T1000 (cell line): ENCODE measurements at regions not wholly inside any gene's neighbourhood (a gene's known extent, or its start where the extent isn't known, plus 50 kb on each side); places are given as distances from the start of the nearest gene placed in this dataset.
"Not testable (repeated sequence)": the region's sequence is repeated elsewhere in the genome, so short reads cannot be mapped to it uniquely, and the experiment has no call there.

Experiments used
- DNase-seq: peaks from one replicate; lab custom pipeline; 2025; ENCODE audit warnings: mixed read lengths; lab: John Stamatoyannopoulos, UW

DNA sequence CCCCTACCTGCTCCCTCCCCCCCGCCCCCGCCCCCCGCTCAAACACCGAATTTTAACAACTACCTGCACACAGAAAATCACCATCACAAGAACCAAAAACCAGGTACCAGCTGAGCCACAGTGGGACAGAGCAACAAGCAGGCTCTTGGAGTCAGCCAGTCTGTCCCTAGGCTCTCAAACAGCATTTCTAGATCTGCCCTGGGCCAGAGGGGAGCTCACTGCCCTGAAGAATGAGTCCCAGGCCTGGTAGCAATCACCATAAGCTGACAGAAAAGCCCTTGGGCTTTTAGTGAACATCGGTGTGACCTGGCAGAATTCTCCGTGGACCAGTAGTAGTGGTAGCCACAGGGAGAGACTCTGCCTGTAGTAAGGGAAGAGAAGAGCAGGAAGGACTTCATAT is 58.3 kb downstream of the C11orf87 start:
- no peak for DNase-seq

DNA sequence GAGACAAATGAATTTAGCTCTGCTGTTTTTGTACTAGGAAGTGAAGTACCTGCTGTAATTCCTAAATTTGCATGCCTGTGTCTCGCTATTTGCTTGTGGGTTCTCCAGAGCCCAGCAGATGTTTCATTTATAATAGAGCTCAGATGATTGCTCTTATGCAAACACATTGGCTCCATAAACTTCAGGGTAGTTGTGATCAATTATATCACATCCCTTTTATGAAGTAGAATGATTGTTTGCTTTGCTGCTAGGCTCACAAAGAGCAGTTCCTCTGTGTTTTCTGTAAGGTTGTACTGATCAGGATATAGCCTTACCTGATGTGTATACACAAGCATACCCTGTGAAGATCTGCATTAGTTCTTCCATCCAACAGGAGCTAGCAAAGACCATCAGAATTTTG is 64.1 kb downstream of the C11orf87 start:
- no peak for DNase-seq

DNA sequence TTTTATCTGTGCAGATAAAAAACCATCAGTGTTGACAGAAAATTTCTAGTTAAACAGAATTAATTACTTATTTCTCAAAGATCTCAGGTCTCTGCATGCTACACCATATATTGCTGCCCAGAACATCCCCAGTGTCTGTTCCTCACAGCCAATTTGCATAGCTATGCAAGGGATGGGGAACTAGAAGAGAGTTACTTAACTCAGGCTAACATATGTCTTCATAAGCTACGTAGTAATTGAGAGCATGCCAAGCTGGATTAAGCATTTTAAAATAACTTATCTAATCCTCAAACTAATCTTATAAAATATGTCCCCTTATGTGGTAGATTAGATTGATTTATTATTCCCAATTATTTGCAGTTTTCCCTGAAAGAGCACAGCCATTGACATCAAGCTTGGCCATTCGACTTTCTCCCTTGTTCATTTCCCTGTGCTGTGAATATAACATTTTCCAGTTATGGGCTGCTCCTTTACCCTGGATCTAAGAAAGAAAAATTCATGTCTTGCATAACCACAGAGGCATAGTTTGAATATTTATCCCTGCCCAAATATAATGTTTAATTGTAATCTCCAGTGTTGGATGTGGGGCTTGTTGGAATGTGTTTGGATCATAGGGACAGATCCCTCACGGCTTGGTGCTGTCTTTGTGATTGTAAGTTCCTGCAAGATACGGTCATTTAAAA is 69.1 kb downstream of the C11orf87 start:
- DNase-seq = no peak

DNA sequence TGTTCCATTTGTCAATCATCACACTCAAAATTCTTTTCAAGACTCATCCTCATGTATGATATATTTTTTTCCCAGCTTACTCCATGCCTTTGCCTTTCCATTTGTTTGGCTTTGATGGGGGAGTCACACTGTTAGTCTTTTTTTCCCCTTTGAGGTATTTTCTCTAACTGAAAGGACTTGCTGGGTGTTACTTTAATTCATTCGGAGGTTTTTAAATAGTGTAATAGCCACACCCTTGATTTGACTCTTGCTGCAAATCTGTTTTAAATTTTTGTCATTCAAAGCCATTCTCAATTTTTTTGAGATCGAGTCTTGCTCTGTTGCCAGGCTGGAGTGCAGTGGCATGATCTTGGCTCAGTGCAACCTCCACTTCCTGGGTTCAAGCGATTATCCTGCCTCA is 84.1 kb downstream of the C11orf87 start:
- no peak for DNase-seq

DNA sequence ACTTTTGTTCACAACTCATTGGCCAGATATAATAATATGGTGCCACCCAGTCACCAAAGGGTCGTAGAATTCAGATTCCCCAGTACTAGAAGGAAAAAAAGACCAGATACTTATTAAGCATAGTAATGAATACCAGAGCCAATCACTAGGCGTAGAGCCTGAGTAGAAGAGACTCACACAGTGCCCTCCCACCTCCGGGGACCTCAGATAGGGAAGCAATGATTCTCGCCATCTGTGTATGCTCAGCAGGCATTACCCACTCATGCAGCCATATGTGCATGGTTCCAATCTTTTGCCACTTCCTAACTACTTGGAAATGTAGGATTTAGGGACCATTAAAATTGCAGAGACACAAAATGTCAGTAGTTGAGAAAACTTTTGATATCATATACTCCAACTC is 85.3 kb downstream of the C11orf87 start:
- DNase-seq = no peak

DNA sequence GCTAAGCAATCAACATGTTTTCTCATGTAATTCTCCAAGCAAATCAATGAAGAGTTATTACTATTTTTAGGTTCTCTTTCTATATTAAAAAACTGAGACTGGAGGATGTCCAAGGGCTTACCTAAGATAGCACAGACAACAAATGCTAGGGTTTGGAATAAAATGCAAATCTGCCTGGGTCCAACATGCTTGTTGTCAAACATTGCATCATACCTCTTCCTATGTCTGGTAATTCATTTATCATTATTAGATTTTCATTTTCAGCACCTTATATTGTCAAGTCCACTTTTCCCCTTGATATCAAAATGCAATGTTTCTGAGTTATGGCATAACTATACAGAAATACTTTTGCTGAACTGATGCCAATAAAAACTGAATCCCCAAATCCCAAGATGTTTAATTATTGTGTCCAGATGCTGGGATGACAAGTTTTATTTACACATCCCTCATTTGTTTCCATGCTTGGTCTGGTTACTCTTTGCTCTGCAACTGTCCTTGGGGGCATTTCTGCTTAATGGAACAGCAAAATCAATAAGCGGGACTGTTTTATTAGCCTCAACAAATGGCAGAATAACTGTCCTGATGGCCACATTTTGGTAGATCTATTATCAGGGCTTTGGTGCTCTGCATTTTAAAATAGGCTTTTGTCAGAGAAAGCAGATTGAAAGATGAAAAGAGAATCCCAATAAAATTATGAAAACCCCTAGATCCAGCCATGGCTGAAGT is 86.0 kb downstream of the C11orf87 start:
- no peak for DNase-seq

DNA sequence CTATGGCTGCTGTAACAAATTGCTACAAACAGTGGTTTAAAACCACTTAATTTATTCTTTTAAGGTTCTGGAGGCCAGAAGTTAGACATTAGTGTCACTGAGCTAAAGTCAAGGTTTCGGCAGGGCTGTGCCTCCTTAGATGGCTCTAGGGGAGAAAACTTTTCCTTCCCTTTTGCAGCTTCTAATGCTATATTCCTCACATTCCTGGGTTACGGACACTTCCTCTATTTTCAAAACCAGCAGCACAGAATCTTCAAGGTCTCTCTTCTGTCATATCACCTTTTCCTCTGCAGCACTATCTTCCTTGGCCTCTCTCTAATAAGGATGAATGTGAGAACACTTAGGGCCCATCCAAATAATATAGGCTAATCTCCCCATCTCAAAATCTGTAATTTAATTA is 87.0 kb downstream of the C11orf87 start:
- no peak for DNase-seq

DNA sequence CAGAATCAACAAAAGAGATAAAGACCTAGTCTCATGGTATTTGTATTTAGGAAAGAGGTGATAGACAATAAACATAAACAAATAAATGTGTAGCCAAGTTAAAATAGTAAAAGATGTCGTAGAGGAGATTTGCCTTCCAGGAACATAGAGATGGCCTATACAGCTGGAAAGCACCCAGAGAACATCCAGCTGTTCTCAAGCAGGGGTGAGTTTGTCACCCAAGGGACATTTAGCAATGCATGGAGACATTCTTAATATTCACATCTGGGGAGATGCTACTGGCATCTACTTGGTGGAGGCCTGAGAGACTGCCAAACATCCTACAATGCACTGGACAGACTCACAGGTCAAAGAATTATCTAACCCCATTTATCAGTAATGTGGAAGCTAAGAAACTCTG is 88.3 kb downstream of the C11orf87 start:
- no peak for DNase-seq

DNA sequence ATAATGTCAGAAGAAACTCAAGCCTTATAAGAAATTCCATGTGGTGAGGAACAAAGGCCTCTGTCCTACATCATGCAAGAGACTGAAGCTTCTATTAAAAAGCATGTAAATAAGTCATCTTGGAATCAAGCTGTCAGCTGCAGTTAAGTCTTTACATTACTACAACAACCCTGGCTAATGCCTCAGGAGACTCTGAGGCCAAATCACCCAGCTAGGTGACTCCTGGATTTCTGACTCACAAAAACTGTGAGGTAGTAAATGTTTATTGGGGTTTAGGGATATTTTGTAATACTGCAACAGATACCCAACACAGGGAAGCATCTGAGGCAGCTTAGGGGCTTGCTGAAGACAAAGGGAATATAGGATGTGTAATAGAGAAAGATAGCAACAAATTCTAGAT is 89.6 kb downstream of the C11orf87 start:
- DNase-seq = no peak

DNA sequence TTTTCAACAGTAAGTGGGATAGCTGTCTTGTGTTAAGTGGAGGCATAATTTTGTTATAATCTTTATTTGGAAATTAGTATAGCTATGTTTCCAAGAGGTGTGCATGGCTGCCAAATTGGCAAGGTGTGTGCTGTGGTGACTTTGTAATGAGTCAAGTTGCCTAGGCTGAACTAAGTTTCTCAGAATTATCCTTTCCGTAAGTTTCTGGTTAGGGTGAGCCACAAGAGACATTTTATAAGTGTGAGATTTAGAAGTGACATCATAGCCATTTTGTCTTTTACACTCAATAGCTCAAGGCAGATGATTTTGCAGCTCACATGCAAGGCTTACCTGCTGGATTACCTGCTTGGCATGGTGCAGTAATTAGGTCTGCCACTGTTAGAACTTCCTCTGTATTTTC is 90.3 kb downstream of the C11orf87 start:
- DNase-seq = no peak

DNA sequence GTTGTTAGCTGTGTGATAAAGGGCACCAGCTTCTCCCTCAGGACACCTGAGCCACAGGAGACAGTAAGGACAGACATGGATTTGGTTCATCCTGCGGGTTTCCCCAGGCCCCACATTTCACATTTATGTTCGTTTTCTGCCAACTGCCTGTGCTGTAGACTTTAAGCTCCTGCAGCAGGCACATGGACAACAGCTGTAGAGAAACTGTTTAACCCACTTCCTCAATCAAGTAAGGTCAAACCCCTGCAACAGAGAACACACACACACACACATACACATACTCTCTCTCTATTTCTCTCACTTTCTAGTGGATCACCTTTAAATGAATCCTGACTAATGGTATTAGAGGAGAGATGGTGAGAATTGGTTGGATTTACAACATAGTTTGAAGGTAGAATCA is 90.7 kb downstream of the C11orf87 start:
- DNase-seq = no peak

DNA sequence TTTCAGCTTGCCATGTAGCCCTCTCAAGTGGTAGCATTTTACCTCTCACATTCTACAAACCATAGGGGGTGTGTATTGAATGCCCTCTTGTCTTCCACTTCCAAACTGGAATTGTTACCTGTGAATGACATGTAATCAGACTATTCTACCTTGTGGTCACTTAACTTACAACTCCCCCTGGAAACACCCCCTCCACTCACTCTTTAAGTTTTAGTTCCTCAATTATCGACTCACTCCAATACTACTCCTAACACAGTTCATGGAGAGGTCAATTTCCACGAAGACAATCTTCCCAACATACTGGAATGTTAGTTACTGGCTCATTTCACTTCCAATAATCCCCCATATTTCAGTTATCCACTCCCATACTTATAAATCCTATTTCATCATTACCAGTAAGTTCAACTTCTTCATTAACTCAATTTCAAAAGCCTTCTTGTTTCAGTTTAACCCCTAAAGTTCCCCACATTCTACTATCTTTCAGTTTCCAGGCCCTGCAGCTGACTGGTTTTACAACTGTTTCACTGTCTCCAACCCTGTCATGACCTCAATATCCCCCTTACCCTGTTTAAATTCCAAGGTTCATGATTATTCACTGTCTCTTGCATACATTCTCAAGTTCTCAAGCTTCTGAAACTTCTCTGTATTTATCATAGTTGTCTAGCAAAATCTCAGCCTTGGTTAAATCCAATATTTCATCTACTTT is 92.5 kb downstream of the C11orf87 start:
- DNase-seq = no peak

DNA sequence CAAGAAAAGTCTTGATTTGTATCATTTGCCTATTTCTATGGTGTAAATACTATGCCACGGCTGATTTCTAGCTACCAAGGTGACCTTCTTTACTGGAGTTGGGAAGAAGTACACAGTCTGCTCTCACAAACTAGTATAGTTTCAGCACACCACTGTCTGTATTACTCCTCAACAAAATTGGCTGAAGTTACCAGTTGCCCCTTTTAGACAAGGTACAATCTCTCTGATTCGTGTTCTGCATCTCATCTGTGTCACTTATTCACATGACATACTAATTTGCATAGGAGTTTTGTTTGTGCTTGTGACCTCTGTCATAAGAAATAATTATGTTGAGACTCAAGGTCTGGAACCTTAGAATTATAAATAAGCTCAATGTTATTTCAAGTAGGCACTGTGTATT is 97.3 kb downstream of the C11orf87 start:
- no peak for DNase-seq

DNA sequence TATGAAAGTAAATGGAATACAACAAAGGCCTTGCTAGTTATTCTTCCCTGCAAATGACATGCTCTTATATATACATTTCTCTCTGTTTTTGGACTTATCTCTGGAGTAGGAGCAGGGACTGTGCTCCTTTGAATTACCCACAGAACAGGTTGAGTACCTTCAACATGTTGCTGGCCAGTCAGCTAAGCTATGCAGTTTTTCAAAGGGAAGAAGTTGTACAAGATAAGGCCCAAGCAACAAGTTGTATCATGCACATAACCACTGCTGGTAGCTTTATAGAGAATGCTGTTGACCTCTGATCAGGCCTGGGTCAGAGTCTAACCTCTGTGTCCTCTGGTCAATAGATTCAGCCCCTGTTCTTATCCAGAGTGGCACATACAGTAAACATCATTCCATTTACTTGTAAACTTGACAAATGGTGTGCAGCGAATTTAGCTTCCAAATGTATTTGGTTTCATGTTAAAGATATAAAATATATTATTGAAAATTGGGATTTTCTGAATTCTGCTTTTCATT is 99.6 kb downstream of the C11orf87 start:
- DNase-seq = no peak

DNA sequence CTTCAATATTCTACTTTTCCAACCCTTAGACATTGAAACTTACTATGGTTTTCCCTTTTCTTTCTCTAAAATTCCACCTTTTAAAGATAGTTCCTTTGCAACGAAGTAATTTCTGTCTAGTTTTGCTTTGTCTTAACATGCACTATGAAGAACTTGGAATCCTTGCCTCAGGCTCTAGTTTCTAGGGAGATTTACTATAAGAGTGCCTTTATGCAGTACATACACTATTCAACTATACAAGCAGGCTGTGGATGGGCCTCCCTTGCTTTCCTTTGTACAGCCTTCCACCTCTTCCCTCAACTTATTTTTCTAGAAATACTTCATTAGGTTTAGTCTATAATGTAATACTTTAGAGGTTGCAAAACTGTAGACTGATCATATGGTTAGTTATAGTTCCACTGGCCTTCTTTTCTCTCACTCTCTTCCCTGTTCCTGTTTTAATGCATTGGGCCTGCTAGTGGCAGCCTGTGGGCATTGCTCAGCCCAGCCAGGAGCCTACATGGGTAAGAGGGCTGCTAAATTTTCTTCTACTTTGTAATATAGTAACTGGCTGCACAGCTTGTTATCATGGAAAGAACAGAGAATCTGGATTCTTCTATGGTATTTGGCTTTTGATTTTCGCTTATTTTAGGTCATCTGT is 100.2 kb downstream of the C11orf87 start:
- no peak for DNase-seq

DNA sequence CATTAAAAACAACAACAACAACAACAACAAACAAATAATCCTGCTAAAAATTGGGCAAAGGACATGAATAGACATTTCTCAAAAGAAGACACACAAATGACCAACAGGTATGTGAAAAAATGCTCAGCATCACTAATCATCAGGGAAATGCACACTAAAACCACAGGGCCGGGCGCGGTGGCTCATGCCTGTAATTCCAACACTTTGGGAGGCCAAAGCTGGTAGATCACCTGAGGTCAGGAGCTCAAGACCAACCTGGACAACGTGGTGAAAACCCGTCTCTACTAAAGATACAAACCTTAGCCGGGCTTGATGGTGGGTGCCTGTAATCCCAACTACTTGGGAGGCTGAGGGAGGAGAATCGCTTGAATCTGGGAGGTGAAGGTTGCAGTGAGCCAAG is 103.6 kb downstream of the C11orf87 start:
- DNase-seq = not testable (repeated sequence)

DNA sequence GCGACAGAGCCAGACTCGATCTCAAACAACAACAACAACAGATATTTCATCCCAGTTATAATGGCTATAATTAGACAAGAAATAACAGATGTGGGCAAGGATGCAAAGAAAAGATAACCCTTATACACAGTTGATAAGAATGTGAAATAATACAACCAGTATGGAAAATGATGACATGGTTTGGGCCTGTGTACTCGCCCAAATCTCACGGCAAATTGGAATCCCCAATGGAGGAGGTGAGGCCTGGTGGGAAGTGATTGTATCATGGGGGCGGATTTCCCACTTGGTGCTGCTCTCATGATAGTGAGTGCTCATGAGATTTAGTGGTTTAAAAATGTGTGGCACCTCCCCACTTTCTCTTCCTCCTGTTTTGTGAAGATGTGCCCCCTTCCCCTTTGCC is 104.1 kb downstream of the C11orf87 start:
- DNase-seq = no peak

DNA sequence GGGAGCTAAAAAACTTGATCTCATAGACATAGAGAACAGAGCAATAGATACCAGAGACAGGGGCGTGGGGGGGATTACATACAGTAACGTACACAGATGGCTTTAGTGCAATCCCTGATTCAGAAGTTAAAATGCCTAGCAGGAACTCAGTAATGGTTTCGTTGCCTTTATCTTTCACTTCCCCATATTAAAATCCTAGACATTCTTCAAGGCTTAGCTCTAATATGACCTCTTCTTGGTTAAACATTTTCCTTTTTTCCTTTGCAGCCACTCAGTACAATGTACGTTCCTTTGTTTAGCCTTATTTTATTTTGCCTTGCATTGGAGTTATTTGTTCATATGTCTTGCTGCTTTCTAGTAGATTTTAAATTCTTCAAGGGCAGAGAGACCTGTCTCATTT is 104.9 kb downstream of the C11orf87 start:
- no peak for DNase-seq

DNA sequence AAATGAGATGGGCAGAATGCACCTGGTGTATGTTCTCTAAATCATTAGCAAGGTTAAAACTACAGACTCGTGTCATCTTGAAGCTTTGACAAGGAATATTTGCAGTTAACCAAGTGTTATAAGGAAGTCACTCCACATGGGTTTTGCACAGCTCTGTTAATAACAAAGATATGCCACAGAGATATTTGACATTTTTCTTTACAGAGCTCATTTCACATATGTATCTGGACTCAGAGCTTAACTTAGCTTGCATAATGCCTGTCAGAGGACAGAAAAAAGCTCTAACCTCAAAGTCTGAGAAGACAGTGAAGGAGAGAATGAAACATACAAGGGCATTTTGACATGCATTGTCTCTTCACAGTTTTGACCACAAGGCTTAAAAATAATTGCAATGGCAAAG is 105.5 kb downstream of the C11orf87 start:
- no peak for DNase-seq

DNA sequence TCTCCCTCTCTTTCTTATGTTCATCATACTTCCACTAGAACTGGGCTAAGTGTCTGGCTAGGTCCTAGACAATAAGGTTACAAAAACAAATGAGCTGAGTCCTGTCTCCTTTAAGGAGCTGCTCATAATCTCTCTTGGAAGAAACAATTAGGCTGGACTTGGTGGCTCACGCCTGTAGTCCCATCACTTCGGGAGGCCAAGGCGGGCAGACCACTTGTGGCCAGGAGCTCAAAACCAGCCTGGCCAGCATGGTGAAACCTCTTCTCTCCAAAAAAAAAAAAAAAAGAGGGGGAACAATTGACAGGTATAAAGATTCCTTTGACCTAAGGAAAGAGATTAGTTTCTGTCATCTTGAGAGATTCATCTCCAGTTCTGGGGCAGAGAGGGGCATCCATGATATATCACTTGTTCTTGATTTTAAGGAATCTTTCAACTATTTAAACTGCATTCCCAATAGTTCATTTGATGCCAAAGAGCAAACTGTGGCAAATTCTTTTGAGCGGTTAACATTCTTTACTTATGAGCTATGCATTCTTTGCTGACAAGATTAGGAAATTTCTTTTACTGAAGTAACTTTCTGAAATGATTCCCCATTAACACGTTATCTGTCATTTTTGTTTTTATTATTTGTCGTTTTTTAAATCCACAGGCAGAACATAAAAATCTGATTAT is 125.5 kb downstream of the C11orf87 start:
- DNase-seq = no peak

DNA sequence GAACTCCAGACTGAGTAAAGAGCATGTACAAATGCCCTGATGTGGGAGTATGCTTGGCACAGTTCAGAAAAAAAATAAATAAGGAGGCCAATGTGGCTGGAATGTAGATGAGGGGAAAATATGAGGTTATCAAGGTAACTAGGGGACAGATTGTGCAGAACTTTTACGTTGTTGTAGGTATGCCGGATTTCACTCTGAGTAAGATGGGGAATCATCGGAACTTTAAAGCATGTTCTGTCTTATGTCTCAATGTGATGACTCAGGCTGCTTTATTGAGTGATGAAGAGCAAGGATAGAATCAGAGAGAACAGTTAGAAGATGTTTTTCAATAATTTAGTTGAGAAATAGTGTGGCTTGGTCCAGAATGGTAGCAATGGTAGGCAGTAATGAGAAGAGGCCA is 130.4 kb downstream of the C11orf87 start:
- no peak for DNase-seq

DNA sequence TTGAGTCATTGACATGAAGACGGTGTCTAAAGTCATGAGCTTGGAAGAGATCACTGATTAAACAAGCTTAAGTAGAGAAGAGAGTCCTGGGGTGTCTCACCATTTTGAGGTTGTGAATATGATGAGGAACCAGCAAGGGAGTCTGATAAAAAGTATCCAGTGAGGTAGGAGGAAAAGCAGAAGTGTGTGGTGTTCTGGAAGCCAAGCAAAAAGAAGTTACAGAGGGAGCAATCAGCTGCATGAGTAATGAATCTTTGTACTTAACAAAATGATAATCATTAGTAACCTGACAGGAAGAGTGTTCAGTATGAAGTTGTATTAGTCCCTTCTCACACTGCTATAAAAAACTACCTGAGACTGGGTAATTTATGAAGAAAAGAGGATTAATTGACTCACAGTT is 131.3 kb downstream of the C11orf87 start:
- DNase-seq = no peak
